ENCODE measurements at regions not wholly inside any gene's neighbourhood (a gene's known extent, or its start where the extent isn't known, plus 50 kb on each side); places are given as distances from the start of the nearest gene placed in this dataset.

DNA sequence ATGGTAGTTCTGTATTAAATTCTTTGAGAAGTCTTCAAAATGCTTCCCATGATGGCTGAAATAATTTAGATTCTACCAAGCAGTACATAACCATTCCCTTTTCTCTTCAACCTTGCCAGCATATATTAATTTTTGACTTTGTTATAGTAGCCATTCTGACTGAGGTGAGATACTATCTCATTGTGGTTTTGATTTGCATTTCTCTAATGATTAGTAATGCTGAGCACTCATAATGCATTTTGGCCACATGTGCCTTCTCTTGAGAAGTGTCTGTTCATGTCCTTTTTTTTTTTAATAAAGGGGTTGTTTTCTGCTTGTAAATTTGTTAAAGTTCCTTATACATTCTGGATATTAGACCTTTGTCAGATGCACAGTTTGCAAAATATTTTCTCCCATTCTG is 173.9 kb downstream of the CALCRL start:
- Mint-ChIP-seq H3K27ac (no peak overlapping the region), H3K36me3 (ENCODE audit: low read depth) (no peaks in the 10 kb centered on the region), H3K4me3 (no peak overlapping the region), H3K9me3 (peaks cover 7% of the 10 kb centered on the region), H3K27me3 (no peaks in the 10 kb centered on the region), H3K4me1 (no peaks in the 10 kb centered on the region)
- ATAC-seq (replicated peaks) = no peak

GRCh38 chr2:187272255-187272654 is 175.8 kb downstream of the CALCRL start:
- Mint-ChIP-seq H3K9me3 (peaks cover 9% of the 10 kb centered on the region), H3K36me3 (ENCODE audit: low read depth) (no peaks in the 10 kb centered on the region), H3K4me3 (no peak overlapping the region)

GRCh38 chr2:187271825-187272224 is 176.2 kb downstream of the CALCRL start:
- H3K27me3 Mint-ChIP-seq = no peaks in the 10 kb centered on the region
- ATAC-seq (replicated peaks) = no peak
- H3K9me3 Mint-ChIP-seq = peaks cover 10% of the 10 kb centered on the region
- H3K36me3 Mint-ChIP-seq (ENCODE audit: low read depth) = no peaks in the 10 kb centered on the region
- no peak overlapping the region for H3K4me3 Mint-ChIP-seq
- H3K27ac Mint-ChIP-seq = no peak overlapping the region
- H3K4me1 Mint-ChIP-seq = no peaks in the 10 kb centered on the region

More at GRCh38 chr2:187272255-187272654, 175.8 kb downstream of the CALCRL start:
- Mint-ChIP-seq H3K4me1 (no peaks in the 10 kb centered on the region), H3K27ac (no peak overlapping the region), H3K27me3 (no peaks in the 10 kb centered on the region)
- no peak for ATAC-seq (replicated peaks)

- Mint-ChIP-seq H3K4me1 (no peaks in the 10 kb centered on the region), H3K9me3 (peaks cover 10% of the 10 kb centered on the region), H3K4me3 (no peak overlapping the region), H3K27me3 (no peaks in the 10 kb centered on the region), H3K36me3 (ENCODE audit: low read depth) (no peaks in the 10 kb centered on the region), H3K27ac (no peak overlapping the region)
- no peak for ATAC-seq (replicated peaks)
These were observed 181.4 kb downstream of the CALCRL start for GRCh38 chr2:187266645-187267044.

- Mint-ChIP-seq H3K27ac (no peak overlapping the region), H3K4me1 (no peaks in the 10 kb centered on the region), H3K27me3 (no peaks in the 10 kb centered on the region), H3K4me3 (no peak overlapping the region), H3K36me3 (ENCODE audit: low read depth) (no peaks in the 10 kb centered on the region), H3K9me3 (peaks cover 10% of the 10 kb centered on the region)
- ATAC-seq (replicated peaks) = no peak
These were observed 181.9 kb downstream of the CALCRL start for GRCh38 chr2:187266147-187266546.

DNA sequence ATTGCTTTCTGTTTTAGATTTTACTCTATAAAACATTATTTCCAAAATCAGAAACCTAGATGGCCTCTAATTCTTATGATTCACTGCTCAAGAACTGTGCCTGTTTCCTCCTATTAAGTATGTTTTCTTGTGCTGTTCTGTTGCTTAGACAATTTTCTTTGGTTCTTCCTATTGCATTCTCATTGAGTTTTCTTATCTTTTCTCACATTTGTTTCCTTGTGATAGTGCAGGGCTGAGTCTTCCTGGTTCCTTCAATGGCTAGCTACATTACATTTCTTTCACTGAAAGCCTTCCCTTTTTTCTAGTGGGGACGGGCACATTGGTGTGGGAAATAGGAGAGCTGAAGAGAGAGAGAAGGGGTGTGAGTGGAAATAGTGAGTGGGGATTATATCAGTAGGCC is 183.4 kb downstream of the CALCRL start:
- no peaks in the 10 kb centered on the region for H3K4me1 Mint-ChIP-seq
- ATAC-seq (replicated peaks) = no peak
- H3K9me3 Mint-ChIP-seq = peaks cover 13% of the 10 kb centered on the region
- H3K27me3 Mint-ChIP-seq = no peaks in the 10 kb centered on the region
- H3K4me3 Mint-ChIP-seq = no peak overlapping the region
- H3K36me3 Mint-ChIP-seq (ENCODE audit: low read depth) = no peaks in the 10 kb centered on the region
- H3K27ac Mint-ChIP-seq = no peak overlapping the region

DNA sequence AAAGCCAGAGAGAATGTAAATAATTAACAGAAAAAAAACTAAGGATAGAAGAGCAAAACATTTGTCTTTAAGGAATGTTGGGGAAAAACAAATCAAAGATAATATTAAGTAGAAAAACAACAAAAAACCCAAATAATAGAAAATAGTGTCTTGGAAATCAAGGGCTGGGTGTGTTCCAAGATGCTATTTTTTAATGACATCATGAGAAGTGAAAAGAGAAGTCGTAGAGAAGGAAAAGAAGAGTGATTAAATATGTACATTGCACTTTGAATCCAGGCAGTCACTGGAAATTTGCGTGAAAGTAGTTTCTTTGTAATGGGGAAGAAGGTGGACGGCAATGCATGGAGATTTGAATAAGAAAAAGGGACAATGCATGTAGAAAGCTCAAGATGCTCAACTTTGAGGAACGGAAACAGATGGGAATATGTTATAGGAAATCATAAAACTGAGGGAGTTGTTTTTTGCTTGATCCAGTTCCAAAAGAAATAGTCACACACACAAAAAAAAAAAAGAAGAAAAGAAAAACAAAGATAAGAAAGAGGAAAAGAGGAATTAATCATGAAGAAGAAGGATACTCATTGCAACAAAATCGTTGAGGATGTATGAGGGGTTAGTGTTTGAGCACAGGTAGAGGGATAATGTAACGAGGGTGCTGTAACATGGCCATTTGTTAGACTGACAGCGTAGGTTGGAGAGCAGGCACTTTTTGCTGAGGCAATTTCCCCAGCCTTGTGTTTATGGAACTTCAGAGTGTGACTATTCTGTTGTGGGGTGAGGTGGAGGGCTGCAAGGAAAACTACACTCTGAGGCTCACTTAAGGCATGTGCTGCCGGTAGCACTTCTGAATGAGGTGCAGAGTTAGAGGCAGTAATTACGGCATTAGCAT is 184.1 kb downstream of the CALCRL start:
- H3K27me3 Mint-ChIP-seq = no peaks in the 10 kb centered on the region

GRCh38 chr2:187261705-187262104 is 186.3 kb downstream of the CALCRL start:
- Mint-ChIP-seq H3K27me3 (no peaks in the 10 kb centered on the region), H3K36me3 (ENCODE audit: low read depth) (no peaks in the 10 kb centered on the region), H3K9me3 (peaks cover 10% of the 10 kb centered on the region), H3K4me1 (no peaks in the 10 kb centered on the region), H3K27ac (no peak overlapping the region), H3K4me3 (no peak overlapping the region)
- no peak for ATAC-seq (replicated peaks)

More for the DNA sequence above, 184.1 kb downstream of the CALCRL start:
- Mint-ChIP-seq H3K4me1 (no peaks in the 10 kb centered on the region), H3K36me3 (ENCODE audit: low read depth) (no peaks in the 10 kb centered on the region), H3K27ac (no peak overlapping the region), H3K4me3 (no peak overlapping the region), H3K9me3 (peaks cover 13% of the 10 kb centered on the region)
- no peak for ATAC-seq (replicated peaks)

- H3K9me3 Mint-ChIP-seq = no peaks in the 10 kb centered on the region
- H3K27ac Mint-ChIP-seq = no peak overlapping the region
- H3K36me3 Mint-ChIP-seq (ENCODE audit: low read depth) = no peaks in the 10 kb centered on the region
- H3K27me3 Mint-ChIP-seq = no peaks in the 10 kb centered on the region
- H3K4me1 Mint-ChIP-seq = no peaks in the 10 kb centered on the region
- H3K4me3 Mint-ChIP-seq = no peak overlapping the region
- no peak for ATAC-seq (replicated peaks)
These were observed 196.0 kb downstream of the CALCRL start for GRCh38 chr2:187252063-187252462.

GRCh38 chr2:187250137-187250536 is 197.9 kb downstream of the CALCRL start:
- Mint-ChIP-seq H3K9me3 (no peaks in the 10 kb centered on the region), H3K4me3 (no peak overlapping the region), H3K27ac (no peak overlapping the region), H3K4me1 (no peaks in the 10 kb centered on the region), H3K36me3 (ENCODE audit: low read depth) (no peaks in the 10 kb centered on the region), H3K27me3 (no peaks in the 10 kb centered on the region)
- ATAC-seq (replicated peaks) = no peak

DNA sequence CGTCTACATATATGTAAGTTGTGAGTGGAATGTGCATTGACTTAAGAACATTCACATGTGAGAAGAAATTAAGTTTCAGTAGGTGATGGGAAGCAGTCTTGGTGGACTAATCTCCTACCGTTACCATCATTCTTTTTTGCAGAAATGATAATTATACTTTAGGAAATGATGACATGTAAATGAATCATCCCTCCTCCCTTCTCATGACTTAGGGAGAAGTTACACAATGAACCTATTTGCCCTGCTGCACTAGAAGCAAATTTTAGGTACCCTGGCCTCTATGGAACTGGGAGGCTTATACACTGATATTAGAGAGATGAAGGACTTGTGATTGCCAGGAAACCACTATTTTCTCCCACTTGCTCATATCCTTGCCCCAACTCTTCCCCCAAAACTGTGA is 214.2 kb downstream of the CALCRL start:
- H3K27ac Mint-ChIP-seq = no peak overlapping the region
- no peak overlapping the region for H3K4me3 Mint-ChIP-seq
- H3K9me3 Mint-ChIP-seq = no peaks in the 10 kb centered on the region
- ATAC-seq (replicated peaks) = no peak
- H3K27me3 Mint-ChIP-seq = no peaks in the 10 kb centered on the region
- H3K4me1 Mint-ChIP-seq = no peaks in the 10 kb centered on the region
- no peaks in the 10 kb centered on the region for H3K36me3 Mint-ChIP-seq (ENCODE audit: low read depth)

- no peak for ATAC-seq (replicated peaks)
- Mint-ChIP-seq H3K27me3 (no peaks in the 10 kb centered on the region), H3K27ac (no peak overlapping the region), H3K36me3 (ENCODE audit: low read depth) (no peaks in the 10 kb centered on the region), H3K4me3 (no peak overlapping the region), H3K4me1 (no peaks in the 10 kb centered on the region), H3K9me3 (no peaks in the 10 kb centered on the region)
These were observed 215.3 kb downstream of the CALCRL start for GRCh38 chr2:187232749-187233148.

GRCh38 chr2:187230088-187230487 is 218.0 kb downstream of the CALCRL start:
- no peaks in the 10 kb centered on the region for H3K9me3 Mint-ChIP-seq
- no peaks in the 10 kb centered on the region for H3K4me1 Mint-ChIP-seq

GRCh38 chr2:187228986-187229385 is 219.1 kb downstream of the CALCRL start:
- H3K36me3 Mint-ChIP-seq (ENCODE audit: low read depth) = no peaks in the 10 kb centered on the region
- no peak overlapping the region for H3K4me3 Mint-ChIP-seq
- H3K27ac Mint-ChIP-seq = no peak overlapping the region
- no peaks in the 10 kb centered on the region for H3K9me3 Mint-ChIP-seq
- ATAC-seq (replicated peaks) = no peak
- H3K27me3 Mint-ChIP-seq = no peaks in the 10 kb centered on the region
- no peaks in the 10 kb centered on the region for H3K4me1 Mint-ChIP-seq

More at GRCh38 chr2:187230088-187230487, 218.0 kb downstream of the CALCRL start:
- Mint-ChIP-seq H3K27me3 (no peaks in the 10 kb centered on the region), H3K27ac (no peak overlapping the region), H3K36me3 (ENCODE audit: low read depth) (no peaks in the 10 kb centered on the region), H3K4me3 (no peak overlapping the region)
- no peak for ATAC-seq (replicated peaks)

DNA sequence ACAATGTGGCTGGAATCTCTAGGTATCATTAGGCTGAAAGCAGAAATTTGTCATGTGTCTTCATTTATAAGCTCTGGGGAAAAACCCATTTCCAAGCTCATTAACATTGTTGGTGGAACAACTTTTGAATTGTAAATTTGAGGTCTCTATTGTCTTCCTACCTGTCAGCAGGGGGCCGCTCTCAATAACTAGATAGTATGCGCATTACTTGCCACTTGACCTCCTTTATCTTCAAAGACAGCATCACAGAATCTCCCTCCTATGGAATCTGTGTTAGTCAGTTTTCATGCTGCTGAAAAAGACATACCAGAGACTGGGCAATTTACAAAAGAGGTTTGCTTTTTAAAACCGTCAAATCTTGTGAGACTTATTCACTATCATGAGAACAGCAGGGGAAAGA is 223.1 kb downstream of the CALCRL start:
- Mint-ChIP-seq H3K4me3 (no peak overlapping the region), H3K27ac (no peak overlapping the region), H3K36me3 (ENCODE audit: low read depth) (no peaks in the 10 kb centered on the region), H3K27me3 (no peaks in the 10 kb centered on the region), H3K4me1 (no peaks in the 10 kb centered on the region), H3K9me3 (no peaks in the 10 kb centered on the region)
- ATAC-seq (replicated peaks) = no peak
